EL (cell line): ENCODE measurements at regions not wholly inside any gene's neighbourhood (a gene's known extent, or its start where the extent isn't known, plus 50 kb on each side); places are given as distances from the start of the nearest gene placed in this dataset.
"Not testable (repeated sequence)": the region's sequence is repeated elsewhere in the genome, so short reads cannot be mapped to it uniquely, and the experiment has no call there.

Source experiments
- DNase-seq: peaks from one replicate; pipeline ENCODE4 v3.0.0-alpha.2; 2016

- DNase-seq, result no peak
These were observed 424.8 kb downstream of the TMEM38B start for GRCh38 chr9:106119176-106119575.

GRCh38 chr9:106120071-106120470 is 425.7 kb downstream of the TMEM38B start:
- no peak for DNase-seq

- DNase-seq, result no peak
These were observed 433.4 kb downstream of the TMEM38B start for GRCh38 chr9:106127776-106128175.

- no peak for DNase-seq
These were observed 436.0 kb downstream of the TMEM38B start for GRCh38 chr9:106130374-106130773.

- DNase-seq, result no peak
These were observed 449.4 kb downstream of the TMEM38B start for GRCh38 chr9:106143781-106144180.

- DNase-seq, result no peak
These were observed 451.9 kb downstream of the TMEM38B start for GRCh38 chr9:106146066-106146840.

GRCh38 chr9:106146886-106147285 is 452.5 kb downstream of the TMEM38B start:
- no peak for DNase-seq

GRCh38 chr9:106149956-106150355 is 455.6 kb downstream of the TMEM38B start:
- DNase-seq, result no peak

GRCh38 chr9:106156465-106156864 is 462.1 kb downstream of the TMEM38B start:
- DNase-seq, result no peak

- DNase-seq, result no peak
These were observed 477.9 kb downstream of the TMEM38B start for GRCh38 chr9:106172265-106172664.

GRCh38 chr9:106174346-106174745 is 480.0 kb downstream of the TMEM38B start:
- no peak for DNase-seq

GRCh38 chr9:106177216-106177615 is 482.9 kb downstream of the TMEM38B start:
- no peak for DNase-seq

- no peak for DNase-seq
These were observed 484.9 kb downstream of the TMEM38B start for GRCh38 chr9:106179191-106179590.

- DNase-seq, result not testable (repeated sequence)
These were observed 509.6 kb downstream of the TMEM38B start for GRCh38 chr9:106203815-106204516.

- DNase-seq, result no peak
These were observed 513.0 kb downstream of the TMEM38B start for GRCh38 chr9:106207298-106207697.

- DNase-seq, result no peak
These were observed 524.1 kb downstream of the TMEM38B start for GRCh38 chr9:106218427-106218826.

GRCh38 chr9:106218854-106219253 is 524.5 kb downstream of the TMEM38B start:
- DNase-seq, result no peak

- DNase-seq, result no peak
These were observed 526.1 kb downstream of the TMEM38B start for GRCh38 chr9:106220415-106220814.

- no peak for DNase-seq
These were observed 534.5 kb downstream of the TMEM38B start for GRCh38 chr9:106228861-106229260.

GRCh38 chr9:106233116-106233515 is 538.8 kb downstream of the TMEM38B start:
- no peak for DNase-seq

- not testable (repeated sequence) for DNase-seq
These were observed 566.6 kb downstream of the TMEM38B start for GRCh38 chr9:106260908-106261307.

GRCh38 chr9:106277966-106278365 is 583.6 kb downstream of the TMEM38B start:
- peak; percentile 11 for DNase-seq

GRCh38 chr9:106283769-106284168 is 579.2 kb upstream of the ZNF462 start:
- DNase-seq, result no peak

- DNase-seq, result no peak
These were observed 578.7 kb upstream of the ZNF462 start for GRCh38 chr9:106284296-106284695.
